ENCODE measurements at regions not wholly inside any gene's neighbourhood (a gene's known extent, or its start where the extent isn't known, plus 50 kb on each side); places are given as distances from the start of the nearest gene placed in this dataset.

GRCh38 chr2:2765839-2766495 is 434.9 kb upstream of the MYT1L start:
- TF ChIP-seq EP300 (IDR thresholded peaks at IDR 0.05), result no peak
- no peak for TF ChIP-seq CTCF (IDR thresholded peaks at IDR 0.05)
- TF ChIP-seq POLR2AphosphoS5 (IDR thresholded peaks at IDR 0.05), result no peak
- TF ChIP-seq POLR2A (IDR thresholded peaks at IDR 0.05; ENCODE audit: low read depth), result no peak
